ENCODE measurements at regions not wholly inside any gene's neighbourhood (a gene's known extent, or its start where the extent isn't known, plus 50 kb on each side); places are given as distances from the start of the nearest gene placed in this dataset.

DNA sequence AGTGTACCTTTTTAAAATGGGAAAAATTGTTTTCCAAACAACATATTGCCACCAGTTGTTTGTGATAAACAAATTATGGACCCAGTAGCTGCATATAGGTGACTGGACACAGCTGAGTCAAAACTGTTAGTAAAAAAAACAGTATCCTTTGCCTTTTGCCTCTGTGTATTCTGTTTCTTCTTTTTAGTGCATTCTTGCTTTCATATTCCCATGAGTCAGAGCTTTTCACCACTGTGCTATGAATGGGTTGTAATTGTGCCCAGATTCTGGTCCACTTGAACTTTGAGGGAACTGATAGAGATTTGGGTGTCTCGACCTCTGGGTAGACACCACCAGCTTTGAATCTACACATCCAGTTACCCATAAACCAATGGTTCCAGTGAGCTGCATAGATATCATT is 1441.9 kb upstream of the ZEB2 start:
- TF ChIP-seq, protein P1, sequence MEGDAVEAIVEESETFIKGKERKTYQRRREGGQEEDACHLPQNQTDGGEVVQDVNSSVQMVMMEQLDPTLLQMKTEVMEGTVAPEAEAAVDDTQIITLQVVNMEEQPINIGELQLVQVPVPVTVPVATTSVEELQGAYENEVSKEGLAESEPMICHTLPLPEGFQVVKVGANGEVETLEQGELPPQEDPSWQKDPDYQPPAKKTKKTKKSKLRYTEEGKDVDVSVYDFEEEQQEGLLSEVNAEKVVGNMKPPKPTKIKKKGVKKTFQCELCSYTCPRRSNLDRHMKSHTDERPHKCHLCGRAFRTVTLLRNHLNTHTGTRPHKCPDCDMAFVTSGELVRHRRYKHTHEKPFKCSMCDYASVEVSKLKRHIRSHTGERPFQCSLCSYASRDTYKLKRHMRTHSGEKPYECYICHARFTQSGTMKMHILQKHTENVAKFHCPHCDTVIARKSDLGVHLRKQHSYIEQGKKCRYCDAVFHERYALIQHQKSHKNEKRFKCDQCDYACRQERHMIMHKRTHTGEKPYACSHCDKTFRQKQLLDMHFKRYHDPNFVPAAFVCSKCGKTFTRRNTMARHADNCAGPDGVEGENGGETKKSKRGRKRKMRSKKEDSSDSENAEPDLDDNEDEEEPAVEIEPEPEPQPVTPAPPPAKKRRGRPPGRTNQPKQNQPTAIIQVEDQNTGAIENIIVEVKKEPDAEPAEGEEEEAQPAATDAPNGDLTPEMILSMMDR (IDR thresholded peaks at IDR 0.05), result no peak
- TF ChIP-seq POLR2A (IDR thresholded peaks at IDR 0.05) (no peak), EP300 (IDR thresholded peaks at IDR 0.05) (no peak), POLR2AphosphoS5 (IDR thresholded peaks at IDR 0.05) (no peak)
